Subcutaneous abdominal adipose tissue (tissue), 5 donors: ENCODE measurements at regions not wholly inside any gene's neighbourhood (a gene's known extent, or its start where the extent isn't known, plus 50 kb on each side); places are given as distances from the start of the nearest gene placed in this dataset.
"Not testable (repeated sequence)": the region's sequence is repeated elsewhere in the genome, so short reads cannot be mapped to it uniquely, and the experiment has no call there.

Experiments used
- H3K27ac ChIP-seq: one replicate; pipeline ENCODE4 v1.7.0; 2013; ENCODE audit warnings: low read depth, mild to moderate bottlenecking, inconsistent platforms, low read length, moderate library complexity
- H3K27me3 ChIP-seq, 5 donors: one replicate each; pipeline ENCODE4 v1.7.0; 2013; ENCODE audit warnings: low read length in 5 of 5, inconsistent platforms in 1 of 5; ENCODE audit not compliant: control insufficient read depth in 5 of 5, insufficient read depth in 4 of 5
- H3K36me3 ChIP-seq, 5 donors: one replicate each; pipeline ENCODE4 v1.7.0; 2013; ENCODE audit warnings: low read length in 5 of 5; ENCODE audit not compliant: control insufficient read depth in 5 of 5, insufficient read depth in 5 of 5
- H3K4me1 ChIP-seq, 5 donors: one replicate each; pipeline ENCODE4 v1.7.0; 2013; ENCODE audit warnings: low read length in 5 of 5, mild to moderate bottlenecking in 3 of 5, moderate library complexity in 1 of 5; ENCODE audit not compliant: control insufficient read depth in 5 of 5, insufficient read depth in 5 of 5
- H3K4me3 ChIP-seq, 5 donors: one replicate each; pipeline ENCODE4 v1.7.0; 2013; ENCODE audit warnings: low read length in 5 of 5, low read depth in 1 of 5
- H3K9ac ChIP-seq, 5 donors: one replicate each; pipeline ENCODE4 v1.7.0; 2013; ENCODE audit warnings: low read length in 5 of 5, mild to moderate bottlenecking in 4 of 5, moderate library complexity in 3 of 5
- H3K9me3 ChIP-seq, 5 donors: one replicate each; pipeline ENCODE4 v1.7.0; 2013; ENCODE audit warnings: low read length in 5 of 5; ENCODE audit not compliant: control insufficient read depth in 5 of 5
- donor health status: healthy.
- donor health status: healthy.
- donor health status: healthy.
- donor health status: healthy.
- donor health status: healthy.

- not testable (repeated sequence) for H3K27ac ChIP-seq, H3K9me3 ChIP-seq, H3K4me1 ChIP-seq, H3K36me3 ChIP-seq, H3K27me3 ChIP-seq, H3K9ac ChIP-seq, H3K4me3 ChIP-seq
Observed at GRCh38 chr18:66892388-66892787, 288.5 kb upstream of the CDH19 start.

DNA sequence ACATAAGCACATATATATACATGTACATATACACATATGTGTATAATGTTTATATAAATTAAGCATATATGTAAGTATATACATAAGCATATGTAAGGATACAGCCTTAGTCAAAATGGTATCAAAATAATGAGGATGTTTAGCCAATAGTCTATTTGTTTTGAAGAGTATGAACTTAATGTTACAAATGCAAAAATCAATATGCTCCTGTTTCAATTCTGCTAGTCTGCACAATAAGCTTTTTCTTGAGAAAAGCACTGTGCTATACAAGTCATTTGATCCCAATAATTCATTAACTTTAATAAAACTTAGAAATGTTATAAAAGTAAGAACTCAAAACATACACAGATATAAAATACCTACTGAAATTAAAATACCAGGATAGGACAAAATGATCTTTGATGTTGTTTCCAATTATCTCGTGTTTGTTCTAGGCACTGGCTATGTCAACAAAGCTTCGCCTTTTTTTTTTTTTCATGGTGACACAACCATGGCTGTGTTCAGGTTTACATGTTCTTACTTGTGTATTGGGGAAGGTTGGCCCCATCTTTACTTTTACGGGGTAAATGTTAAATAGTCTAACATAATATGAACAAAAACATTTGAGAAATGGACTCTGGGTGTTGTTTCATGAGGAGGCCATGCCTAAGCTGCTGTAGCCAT, 271.1 kb upstream of the CDH19 start:
- no peaks in the 10 kb centered on the region for H3K9me3 ChIP-seq
- no peaks in the 10 kb centered on the region for H3K27me3 ChIP-seq
- H3K4me1 ChIP-seq = no peaks in the 10 kb centered on the region
- H3K36me3 ChIP-seq = no peaks in the 10 kb centered on the region
- H3K4me3 ChIP-seq = no peak overlapping the region
- H3K9ac ChIP-seq = no peak overlapping the region
- no peak overlapping the region for H3K27ac ChIP-seq

GRCh38 chr18:66874375-66874774, 270.5 kb upstream of the CDH19 start:
- Histone ChIP-seq H3K4me3 (no peak overlapping the region), H3K36me3 (no peaks in the 10 kb centered on the region), H3K27me3 (no peaks in the 10 kb centered on the region), H3K27ac (no peak overlapping the region), H3K9ac (no peak overlapping the region), H3K4me1 (no peaks in the 10 kb centered on the region), H3K9me3 (no peaks in the 10 kb centered on the region)

- no peak overlapping the region for H3K27ac ChIP-seq
- no peak overlapping the region for H3K9ac ChIP-seq
- H3K4me3 ChIP-seq = no peak overlapping the region
- H3K36me3 ChIP-seq = no peaks in the 10 kb centered on the region
- no peaks in the 10 kb centered on the region for H3K27me3 ChIP-seq
- H3K4me1 ChIP-seq = no peaks in the 10 kb centered on the region
- no peaks in the 10 kb centered on the region for H3K9me3 ChIP-seq
Observed at GRCh38 chr18:66873899-66874298, 270.0 kb upstream of the CDH19 start.

- H3K36me3 ChIP-seq = no peaks in the 10 kb centered on the region
- H3K27me3 ChIP-seq = no peaks in the 10 kb centered on the region
- H3K27ac ChIP-seq = no peak overlapping the region
- H3K9me3 ChIP-seq = no peaks in the 10 kb centered on the region
- H3K4me3 ChIP-seq = no peak overlapping the region
- no peak overlapping the region for H3K9ac ChIP-seq
- no peaks in the 10 kb centered on the region for H3K4me1 ChIP-seq
Observed at GRCh38 chr18:66872277-66872676, 268.4 kb upstream of the CDH19 start.

DNA sequence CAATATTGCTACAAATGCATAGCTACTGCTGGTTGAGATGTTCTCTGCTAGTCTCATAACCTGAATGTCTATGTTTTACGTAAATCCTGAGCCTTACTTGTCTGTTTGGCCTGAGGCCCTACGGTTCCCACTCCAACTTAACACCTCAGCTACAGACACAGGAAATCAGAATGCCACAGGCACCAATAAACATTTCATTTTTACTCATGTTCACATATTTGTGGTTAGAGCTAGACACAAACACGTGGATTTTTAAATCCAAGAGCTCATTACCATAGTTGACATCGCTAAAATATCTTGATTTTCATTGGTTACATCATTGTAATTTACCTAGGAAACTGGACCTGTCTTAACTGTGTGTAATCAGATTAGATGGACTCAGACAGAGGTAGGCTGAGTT, 263.8 kb upstream of the CDH19 start:
- Histone ChIP-seq H3K4me3 (no peak overlapping the region), H3K4me1 (no peaks in the 10 kb centered on the region), H3K27ac (no peak overlapping the region), H3K9me3 (no peaks in the 10 kb centered on the region), H3K27me3 (no peaks in the 10 kb centered on the region), H3K9ac (no peak overlapping the region), H3K36me3 (no peaks in the 10 kb centered on the region)

GRCh38 chr18:66866427-66866940, 262.6 kb upstream of the CDH19 start:
- not testable (repeated sequence) for H3K4me1 ChIP-seq, H3K9ac ChIP-seq, H3K4me3 ChIP-seq, H3K9me3 ChIP-seq, H3K27ac ChIP-seq, H3K27me3 ChIP-seq, H3K36me3 ChIP-seq

DNA sequence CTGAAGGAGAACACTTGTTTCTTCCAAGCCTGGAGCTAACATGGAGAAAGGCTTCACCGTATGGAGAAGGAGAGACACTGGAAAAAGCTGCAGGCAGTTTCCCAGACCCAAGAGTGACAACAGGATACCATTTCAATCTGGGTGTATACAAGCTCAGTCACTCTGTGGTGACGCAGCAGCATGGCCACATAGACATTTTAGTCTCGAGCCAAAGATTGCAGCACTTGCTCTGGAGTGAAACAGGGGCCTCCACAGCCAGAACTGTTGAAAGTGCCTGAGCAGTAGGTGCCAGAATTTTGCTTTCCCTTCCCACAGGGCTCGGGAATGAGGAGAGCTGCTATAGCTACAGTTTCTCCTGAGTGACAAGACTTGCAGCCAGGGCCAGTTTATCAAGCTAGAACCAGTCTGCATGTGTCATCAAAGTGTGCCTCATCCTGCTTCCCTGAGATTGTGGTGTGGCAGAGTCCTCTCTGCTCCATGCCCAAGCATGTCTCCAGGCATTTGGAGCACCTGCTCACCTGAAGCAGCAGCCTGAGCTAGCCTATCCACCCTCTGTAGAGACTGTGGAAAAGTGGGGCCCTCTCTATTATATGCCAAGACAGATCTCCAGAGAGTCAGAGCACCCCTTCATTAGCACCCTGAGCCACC, 234.6 kb upstream of the CDH19 start:
- Histone ChIP-seq H3K4me3 (no peak overlapping the region), H3K27ac (no peak overlapping the region), H3K4me1 (no peaks in the 10 kb centered on the region), H3K9me3 (peaks cover 0 to 5% (median 0%) of the 10 kb centered on the region in 5 donors), H3K9ac (no peak overlapping the region), H3K36me3 (no peaks in the 10 kb centered on the region), H3K27me3 (no peaks in the 10 kb centered on the region)

DNA sequence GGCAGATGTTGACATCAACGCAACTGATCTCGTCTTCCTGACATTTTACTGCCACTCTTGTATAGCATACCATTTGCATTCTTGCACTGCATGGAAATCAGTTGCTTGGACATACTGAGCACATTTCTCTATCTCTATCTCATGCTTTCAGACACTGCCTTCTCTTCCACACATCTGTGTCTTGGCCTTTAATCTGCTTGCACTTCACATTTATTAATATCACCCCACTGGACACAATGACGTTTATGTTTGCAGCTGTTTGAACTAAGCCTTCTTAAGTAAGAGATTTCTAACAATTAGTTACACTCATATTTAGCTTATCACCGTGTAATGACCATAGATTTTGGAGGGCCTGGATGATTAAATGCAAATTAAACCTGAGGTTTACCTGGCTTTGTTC, 229.8 kb upstream of the CDH19 start:
- no peaks in the 10 kb centered on the region for H3K27me3 ChIP-seq
- H3K4me1 ChIP-seq = no peaks in the 10 kb centered on the region
- H3K27ac ChIP-seq = no peak overlapping the region
- no peaks in the 10 kb centered on the region for H3K36me3 ChIP-seq
- H3K4me3 ChIP-seq = no peak overlapping the region
- H3K9ac ChIP-seq = no peak overlapping the region
- H3K9me3 ChIP-seq = peaks cover 0 to under 1% (median 0%) of the 10 kb centered on the region in 5 donors

GRCh38 chr18:66826211-66826610, 222.3 kb upstream of the CDH19 start:
- no peak overlapping the region for H3K4me3 ChIP-seq
- no peaks in the 10 kb centered on the region for H3K27me3 ChIP-seq
- H3K9me3 ChIP-seq = peaks cover 0 to 3% (median 0%) of the 10 kb centered on the region in 5 donors
- no peaks in the 10 kb centered on the region for H3K4me1 ChIP-seq
- H3K36me3 ChIP-seq = no peaks in the 10 kb centered on the region
- no peak overlapping the region for H3K9ac ChIP-seq
- no peak overlapping the region for H3K27ac ChIP-seq
